GM12878 (cell line): ENCODE measurements at regions not wholly inside any gene's neighbourhood (a gene's known extent, or its start where the extent isn't known, plus 50 kb on each side); places are given as distances from the start of the nearest gene placed in this dataset.

Experiments used
- ATAC-seq: fragments of 200-7000 bp; cut with Tn5 transposase; 3 replicates; pipeline ENCODE4 v1.9.1; 2020; ENCODE audit warnings: mild to moderate bottlenecking, moderate library complexity
- BruUV-seq: library from RNA; stranded (reverse); fragments of 400-500 nt; replicated peaks from 2 replicates; lab custom pipeline; 2021; lab: Mats Ljungman, UMichigan
- CTCF ChIA-PET: fragments of 300-600 bp; sonication (Branson Sonifier 250); formaldehyde crosslinking; extraction: SDS; loops from one replicate; lab custom pipeline; 2021; ENCODE audit warnings: inconsistent platforms; lab: Yijun Ruan, JAX
- POLR2A ChIA-PET: fragments of 350-600 bp; formaldehyde crosslinking; extraction: SDS; loops from one replicate; lab custom pipeline; 2021; ENCODE audit warnings: inconsistent platforms; lab: Charles Lee
- RAD21 ChIA-PET: fragments of 300-600 bp; sonication (Branson Sonifier 250); formaldehyde crosslinking; loops from one replicate; lab custom pipeline; 2023; ENCODE audit warnings: antibody characterized with exemption; ENCODE audit not compliant: unreplicated experiment; lab: Charles Lee
- SMC1A ChIA-PET: fragments of 300-600 bp; sonication (Branson Sonifier 250); formaldehyde crosslinking; loops from one replicate; lab custom pipeline; 2023; ENCODE audit not compliant: unreplicated experiment, uncharacterized antibody; lab: Charles Lee
- DNase-seq: peaks from one replicate; pipeline ENCODE4 v3.0.0-alpha.2; 2011; ENCODE audit warnings: low read depth, low spot score
- FAIRE-seq: peaks from 3 replicates; lab custom pipeline; 2011; peaks lifted over from hg19 to GRCh38; lab: Jason Lieb, UNC
- H2AFZ ChIP-seq: 2 replicates; pipeline ENCODE4 v1.6.0; 2011; ENCODE audit warnings: low read depth, low read length, control low read depth; ENCODE audit not compliant: control insufficient read depth
- H3K27ac ChIP-seq: 2 replicates; pipeline ENCODE4 v1.5.1; 2011; ENCODE audit warnings: control low read depth; ENCODE audit not compliant: control insufficient read depth, insufficient read depth
- H3K27me3 ChIP-seq, 2 experiments: replicated peaks in 1 of 2; 2 replicates each; pipeline versions ENCODE4 v1.6.0 to v1.6.1; 2011; ENCODE audit warnings: low read length in 1 of 2; ENCODE audit not compliant: control insufficient read depth in 2 of 2, insufficient read depth in 2 of 2
- H3K36me3 ChIP-seq, 2 experiments: 2 replicates each; pipeline ENCODE4 v1.5.1; 2011; ENCODE audit warnings: low read length in 1 of 2; ENCODE audit not compliant: control insufficient read depth in 2 of 2, insufficient read depth in 2 of 2
- H3K4me1 ChIP-seq: 2 replicates; pipeline ENCODE4 v1.6.1; 2011; ENCODE audit warnings: mild to moderate bottlenecking, low read length, moderate library complexity, mixed read lengths; ENCODE audit not compliant: control insufficient read depth, insufficient read depth
- H3K4me2 ChIP-seq: 2 replicates; pipeline ENCODE4 v1.6.0; 2011; ENCODE audit warnings: control low read depth; ENCODE audit not compliant: control insufficient read depth, insufficient read depth
- H3K4me3 ChIP-seq: fragments of 200-600 bp; sonication (generic); 2 replicates; pipeline ENCODE4 v1.5.1; 2016
- H3K79me2 ChIP-seq: 2 replicates; pipeline ENCODE4 v1.6.0; 2011; ENCODE audit warnings: low read length; ENCODE audit not compliant: control insufficient read depth, insufficient read depth
- H3K9ac ChIP-seq: 2 replicates; pipeline ENCODE4 v1.8.0; 2011; ENCODE audit warnings: low read length, control low read depth, mixed read lengths; ENCODE audit not compliant: control insufficient read depth, insufficient read depth
- H3K9me3 ChIP-seq: replicated peaks from 3 replicates; pipeline ENCODE4 v1.5.1; 2011; ENCODE audit warnings: mild to moderate bottlenecking, low read length; ENCODE audit not compliant: control insufficient read depth, insufficient read depth
- H4K20me1 ChIP-seq: 2 replicates; pipeline ENCODE4 v1.6.0; 2011; ENCODE audit not compliant: control insufficient read depth, insufficient read depth
- BHLHE40 ChIP-seq, 2 experiments: fragments of 450-650 bp in 1 of 2; IDR thresholded peaks; 2 replicates each; pipeline ENCODE4 v1.6.1; 2011 to 2017; ENCODE audit warnings: low read depth in 2 of 2, borderline replicate concordance in 1 of 2, improper control_type of control experiment in 1 of 2, low read length in 1 of 2, mild to moderate bottlenecking in 1 of 2
- CBX3 ChIP-seq: fragments of 200-600 bp; sonication (generic); IDR thresholded peaks from 2 replicates; pipeline ENCODE4 v1.6.1; 2016; ENCODE audit warnings: low read depth, borderline replicate concordance
- CREM ChIP-seq: IDR thresholded peaks from 2 replicates; pipeline ENCODE4 v1.6.1; 2014; ENCODE audit warnings: antibody characterized with exemption, low read depth
- GABPA ChIP-seq: IDR thresholded peaks from 2 replicates; pipeline ENCODE4 v1.6.1; 2014; ENCODE audit warnings: antibody characterized with exemption, low read depth, mild to moderate bottlenecking, inconsistent platforms
- HDAC6 ChIP-seq: fragments of 200-600 bp; sonication (generic); IDR thresholded peaks from one replicate; pipeline ENCODE4 v1.8.0; 2017; ENCODE audit warnings: antibody characterized with exemption; ENCODE audit not compliant: unreplicated experiment
- KLF5 ChIP-seq: fragments of 450-650 bp; IDR thresholded peaks from 2 replicates; pipeline ENCODE4 v1.6.1; 2014; ENCODE audit warnings: mild to moderate bottlenecking; ENCODE audit not compliant: partially characterized antibody
- LARP7 ChIP-seq: fragments of 450-650 bp; IDR thresholded peaks from 2 replicates; pipeline ENCODE4 v1.6.1; 2017; ENCODE audit warnings: mild to moderate bottlenecking
- POU2F2 ChIP-seq: IDR thresholded peaks from 3 replicates; pipeline ENCODE4 v1.6.1; 2011; ENCODE audit warnings: low read depth, mild to moderate bottlenecking, low read length, borderline replicate concordance
- RUNX3 ChIP-seq: IDR thresholded peaks from 2 replicates; pipeline ENCODE4 v1.6.1; 2012; ENCODE audit warnings: low read length, inconsistent platforms
- SIN3A ChIP-seq: IDR thresholded peaks from 2 replicates; pipeline ENCODE4 v1.6.1; 2012; ENCODE audit warnings: low read depth, low read length, improper control_type of control experiment
- SMAD1 ChIP-seq: fragments of 450-650 bp; IDR thresholded peaks from 2 replicates; pipeline ENCODE4 v1.6.1; 2018; ENCODE audit warnings: mild to moderate bottlenecking, low read depth; ENCODE audit not compliant: partially characterized antibody
- STAT3 ChIP-seq: IDR thresholded peaks from 2 replicates; pipeline ENCODE4 v1.6.1; 2011; ENCODE audit warnings: low read depth, low read length, improper control_type of control experiment
- USF1 ChIP-seq: IDR thresholded peaks from 2 replicates; pipeline ENCODE4 v1.6.1; 2011; ENCODE audit warnings: borderline replicate concordance, low read depth, mild to moderate bottlenecking, moderate library complexity, mixed read lengths, low read length; ENCODE audit not compliant: insufficient read depth; ENCODE audit errors: extremely low read length
- WGBS: methylation state at CpG from one replicate; pipeline ENCODE4 v1.1.6; 2016; ENCODE audit warnings: low lambda C conversion rate; ENCODE audit not compliant: insufficient replicate concordance, insufficient coverage; ENCODE audit errors: missing lambda C conversion rate; 5-methylcytosine and 5-hydroxymethylcytosine counted together
- in situ Hi-C: fragments of 300-500 bp; cut with MboI; formaldehyde crosslinking; loops from 9 replicates; pipeline ENCODE4 v1.14.3; 2018; ENCODE audit warnings: mixed read lengths
- intact Hi-C: fragments of 100-400 bp; cut with micrococcal nuclease; formaldehyde crosslinking; loops from one replicate; pipeline ENCODE4 v1.14.2; 2022; ENCODE audit not compliant: unreplicated experiment
- TF ChIP-seq, protein P1 (sequence below): fragments of 450-650 bp; conservative IDR thresholded peaks from 2 replicates; pipeline ENCODE4 v1.6.1; 2017; ENCODE audit warnings: mild to moderate bottlenecking, moderate library complexity
- TF ChIP-seq, protein P2 (sequence below): fragments of 450-650 bp; formaldehyde crosslinking; IDR thresholded peaks from 2 replicates; pipeline ENCODE4 v1.4.0; 2020; ENCODE audit warnings: mild to moderate bottlenecking, moderate library complexity
- TF ChIP-seq, protein P3 (sequence below): IDR thresholded peaks from 2 replicates; pipeline ENCODE4 v1.6.1; 2011; ENCODE audit warnings: low read depth, low read length, improper control_type of control experiment, borderline replicate concordance

DNA sequence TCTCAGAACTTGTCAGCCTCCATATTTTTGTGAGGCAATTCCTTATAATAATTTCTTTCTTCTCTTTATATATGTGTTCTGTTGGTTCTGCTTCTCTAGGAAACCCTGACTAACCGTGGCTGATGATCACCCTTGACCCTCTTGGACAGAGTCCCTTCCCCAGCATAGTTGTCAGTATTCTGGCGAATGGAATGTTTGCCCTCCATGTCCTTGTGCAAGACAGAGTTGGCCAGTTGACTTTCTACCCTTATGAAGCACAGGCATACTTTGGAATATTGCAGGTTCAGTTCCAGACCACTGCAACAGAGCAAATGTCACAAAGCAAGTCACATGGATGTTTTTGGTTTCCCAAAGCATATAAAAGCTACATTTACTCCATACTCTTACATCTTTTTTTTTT lies 297.7 kb upstream of the SHH start (continued):
- TF ChIP-seq POU2F2 = no peak
- TF ChIP-seq CREM = no peak
- TF ChIP-seq STAT3 = no peak
- no peak for TF ChIP-seq KLF5
- TF ChIP-seq USF1 = no peak
- TF ChIP-seq CBX3 = no peak
- no peak for TF ChIP-seq BHLHE40 (IDR thresholded peaks at IDR 0.05; ENCODE audit: borderline replicate concordance in 1 of 2, low read depth in 2 of 2, low read length in 1 of 2)
- TF ChIP-seq LARP7 = no peak
- TF ChIP-seq HDAC6 = no peak
- TF ChIP-seq, protein P1, sequence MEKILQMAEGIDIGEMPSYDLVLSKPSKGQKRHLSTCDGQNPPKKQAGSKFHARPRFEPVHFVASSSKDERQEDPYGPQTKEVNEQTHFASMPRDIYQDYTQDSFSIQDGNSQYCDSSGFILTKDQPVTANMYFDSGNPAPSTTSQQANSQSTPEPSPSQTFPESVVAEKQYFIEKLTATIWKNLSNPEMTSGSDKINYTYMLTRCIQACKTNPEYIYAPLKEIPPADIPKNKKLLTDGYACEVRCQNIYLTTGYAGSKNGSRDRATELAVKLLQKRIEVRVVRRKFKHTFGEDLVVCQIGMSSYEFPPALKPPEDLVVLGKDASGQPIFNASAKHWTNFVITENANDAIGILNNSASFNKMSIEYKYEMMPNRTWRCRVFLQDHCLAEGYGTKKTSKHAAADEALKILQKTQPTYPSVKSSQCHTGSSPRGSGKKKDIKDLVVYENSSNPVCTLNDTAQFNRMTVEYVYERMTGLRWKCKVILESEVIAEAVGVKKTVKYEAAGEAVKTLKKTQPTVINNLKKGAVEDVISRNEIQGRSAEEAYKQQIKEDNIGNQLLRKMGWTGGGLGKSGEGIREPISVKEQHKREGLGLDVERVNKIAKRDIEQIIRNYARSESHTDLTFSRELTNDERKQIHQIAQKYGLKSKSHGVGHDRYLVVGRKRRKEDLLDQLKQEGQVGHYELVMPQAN = no peak

- RAD21 ChIA-PET = no interaction called here
- DNase-seq = no peak
- intact Hi-C loops (no loop called here), in situ Hi-C loops (no loop called here)
- ATAC-seq = no peak
- Histone ChIP-seq H4K20me1 (no peaks in the 10 kb centered on the region), H3K36me3 (no peaks in the 10 kb centered on the region), H2AFZ (no peak overlapping the region), H3K79me2 (no peaks in the 10 kb centered on the region), H3K27me3 (no peaks in the 10 kb centered on the region; a peak in 2 of 4 replicates), H3K4me1 (no peaks in the 10 kb centered on the region), H3K4me3 (no peak overlapping the region), H3K4me2 (no peak overlapping the region), H3K27ac (no peak overlapping the region), H3K9ac (no peak overlapping the region), H3K9me3 (no peaks in the 10 kb centered on the region)
- TF ChIP-seq, protein P2, sequence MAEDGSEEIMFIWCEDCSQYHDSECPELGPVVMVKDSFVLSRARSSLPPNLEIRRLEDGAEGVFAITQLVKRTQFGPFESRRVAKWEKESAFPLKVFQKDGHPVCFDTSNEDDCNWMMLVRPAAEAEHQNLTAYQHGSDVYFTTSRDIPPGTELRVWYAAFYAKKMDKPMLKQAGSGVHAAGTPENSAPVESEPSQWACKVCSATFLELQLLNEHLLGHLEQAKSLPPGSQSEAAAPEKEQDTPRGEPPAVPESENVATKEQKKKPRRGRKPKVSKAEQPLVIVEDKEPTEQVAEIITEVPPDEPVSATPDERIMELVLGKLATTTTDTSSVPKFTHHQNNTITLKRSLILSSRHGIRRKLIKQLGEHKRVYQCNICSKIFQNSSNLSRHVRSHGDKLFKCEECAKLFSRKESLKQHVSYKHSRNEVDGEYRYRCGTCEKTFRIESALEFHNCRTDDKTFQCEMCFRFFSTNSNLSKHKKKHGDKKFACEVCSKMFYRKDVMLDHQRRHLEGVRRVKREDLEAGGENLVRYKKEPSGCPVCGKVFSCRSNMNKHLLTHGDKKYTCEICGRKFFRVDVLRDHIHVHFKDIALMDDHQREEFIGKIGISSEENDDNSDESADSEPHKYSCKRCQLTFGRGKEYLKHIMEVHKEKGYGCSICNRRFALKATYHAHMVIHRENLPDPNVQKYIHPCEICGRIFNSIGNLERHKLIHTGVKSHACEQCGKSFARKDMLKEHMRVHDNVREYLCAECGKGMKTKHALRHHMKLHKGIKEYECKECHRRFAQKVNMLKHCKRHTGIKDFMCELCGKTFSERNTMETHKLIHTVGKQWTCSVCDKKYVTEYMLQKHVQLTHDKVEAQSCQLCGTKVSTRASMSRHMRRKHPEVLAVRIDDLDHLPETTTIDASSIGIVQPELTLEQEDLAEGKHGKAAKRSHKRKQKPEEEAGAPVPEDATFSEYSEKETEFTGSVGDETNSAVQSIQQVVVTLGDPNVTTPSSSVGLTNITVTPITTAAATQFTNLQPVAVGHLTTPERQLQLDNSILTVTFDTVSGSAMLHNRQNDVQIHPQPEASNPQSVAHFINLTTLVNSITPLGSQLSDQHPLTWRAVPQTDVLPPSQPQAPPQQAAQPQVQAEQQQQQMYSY (CRISPR knock-in tag) = no peak
- TF ChIP-seq GABPA = no peak
- no peak for TF ChIP-seq SIN3A
- TF ChIP-seq, protein P3, sequence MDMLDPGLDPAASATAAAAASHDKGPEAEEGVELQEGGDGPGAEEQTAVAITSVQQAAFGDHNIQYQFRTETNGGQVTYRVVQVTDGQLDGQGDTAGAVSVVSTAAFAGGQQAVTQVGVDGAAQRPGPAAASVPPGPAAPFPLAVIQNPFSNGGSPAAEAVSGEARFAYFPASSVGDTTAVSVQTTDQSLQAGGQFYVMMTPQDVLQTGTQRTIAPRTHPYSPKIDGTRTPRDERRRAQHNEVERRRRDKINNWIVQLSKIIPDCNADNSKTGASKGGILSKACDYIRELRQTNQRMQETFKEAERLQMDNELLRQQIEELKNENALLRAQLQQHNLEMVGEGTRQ = no peak
- no peak for TF ChIP-seq RUNX3
- TF ChIP-seq SMAD1 = no peak
- SMC1A ChIA-PET = no interaction called here
- 28% methylated on average over 6 of the region's 8 CpGs for WGBS
- FAIRE-seq = no peak
- CTCF ChIA-PET = no interaction called here
- POLR2A ChIA-PET = no interaction called here
- BruUV-seq = no TSS peak
Observed at GRCh38 chr7:156109076-156109475, 296.8 kb upstream of the SHH start.
